Hematopoietic multipotent progenitor cell treated with erythropoietin and hydrocortisone succinate and interleukin-3 and kit ligand, for 4 days (in vitro differentiated cells): ENCODE measurements at regions not wholly inside any gene's neighbourhood (a gene's known extent, or its start where the extent isn't known, plus 50 kb on each side); places are given as distances from the start of the nearest gene placed in this dataset.
"Not testable (repeated sequence)": the region's sequence is repeated elsewhere in the genome, so short reads cannot be mapped to it uniquely, and the experiment has no call there.

Experiments used
- DNase-seq: peaks from one replicate; pipeline ENCODE4 v3.0.0-alpha.2; 2015

GRCh38 chr6:113697632-113698410 lies 159.3 kb upstream of the MARCKS start:
- DNase-seq = peak; percentile 66

DNA sequence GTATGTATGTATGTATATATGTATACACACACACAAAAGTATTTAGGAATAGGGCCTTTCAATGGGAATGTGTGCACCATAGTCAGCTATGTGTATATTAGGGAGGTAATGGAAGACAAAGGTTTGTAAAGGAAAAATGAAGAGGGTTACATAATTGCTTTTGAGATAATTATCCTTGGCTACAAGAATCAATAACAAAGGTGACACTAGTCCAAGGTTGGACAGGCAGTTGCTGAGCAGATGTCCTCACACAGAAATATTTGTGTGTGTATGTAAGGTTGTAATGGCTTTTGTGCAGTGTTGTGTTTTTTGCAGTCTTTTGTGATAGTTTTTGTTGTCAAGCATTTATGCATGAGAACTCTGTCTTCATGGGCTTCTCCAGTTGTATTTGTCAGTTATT lies 157.9 kb upstream of the MARCKS start:
- no peak for DNase-seq

GRCh38 chr6:113701552-113702254 lies 155.4 kb upstream of the MARCKS start:
- no peak for DNase-seq

DNA sequence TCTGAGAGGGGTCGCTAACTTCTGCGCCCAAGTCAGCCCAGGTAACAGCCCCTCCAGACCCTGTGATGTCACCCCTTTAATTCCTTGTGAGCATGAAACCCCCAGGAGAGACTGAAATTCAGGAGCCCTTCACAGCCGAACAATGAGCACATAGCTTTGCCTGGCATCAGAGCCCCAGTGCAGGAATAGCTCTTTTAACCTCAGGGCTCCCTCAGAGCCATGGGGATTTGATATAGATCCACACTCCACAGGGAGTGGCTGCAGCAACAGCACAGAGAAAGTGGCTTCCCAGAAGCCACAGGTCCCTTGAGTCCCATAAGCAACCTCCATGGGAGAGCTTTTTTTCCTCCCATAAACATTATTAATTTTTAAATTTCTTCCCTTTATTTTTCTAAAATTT lies 150.0 kb upstream of the MARCKS start:
- DNase-seq = no peak

DNA sequence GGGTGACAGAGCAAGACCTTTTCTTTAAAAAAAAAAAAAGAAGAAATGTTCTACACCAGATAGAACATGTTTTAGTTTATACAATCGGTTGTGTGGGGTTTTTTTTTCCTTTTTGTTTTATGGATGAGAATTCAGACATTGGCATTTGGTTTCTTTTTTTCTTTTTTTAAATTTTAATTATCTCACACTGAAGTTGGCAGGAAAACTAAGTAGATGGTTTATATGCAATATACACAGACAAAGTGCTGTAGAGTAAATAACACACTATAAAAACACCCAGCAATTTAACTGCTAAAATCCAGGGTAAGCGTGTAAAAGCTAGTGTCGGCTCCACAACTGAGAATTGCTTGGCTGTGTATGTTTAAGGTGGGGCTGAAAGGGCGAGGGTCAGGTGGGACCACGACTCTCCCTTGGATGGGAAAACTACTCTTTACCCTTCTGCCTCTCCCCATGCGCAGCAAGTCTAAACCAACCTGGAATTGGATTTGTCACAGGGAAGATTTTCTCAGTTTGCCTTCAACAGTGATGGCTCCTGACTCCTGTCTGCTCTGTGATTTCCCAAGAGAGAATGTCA lies 147.1 kb upstream of the MARCKS start:
- DNase-seq = no peak

DNA sequence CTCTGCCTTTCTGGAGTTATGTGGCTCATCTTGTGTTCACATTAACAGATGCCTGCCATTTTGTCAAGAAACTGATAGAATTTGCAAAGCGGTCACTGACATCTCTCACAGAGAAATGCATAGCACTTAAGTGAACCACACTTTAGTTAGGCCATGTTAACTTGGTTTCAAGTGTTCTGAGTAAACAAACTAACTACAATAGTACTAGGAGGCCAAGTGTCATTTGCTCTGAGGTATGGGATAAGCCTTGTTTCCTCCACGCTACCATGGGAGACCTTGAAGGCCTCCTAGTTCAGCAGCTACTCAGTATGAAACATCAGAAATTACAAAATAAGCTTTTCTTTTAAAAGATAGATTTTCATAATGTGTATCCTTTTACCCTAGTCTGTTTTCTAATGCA lies 143.5 kb upstream of the MARCKS start:
- no peak for DNase-seq

DNA sequence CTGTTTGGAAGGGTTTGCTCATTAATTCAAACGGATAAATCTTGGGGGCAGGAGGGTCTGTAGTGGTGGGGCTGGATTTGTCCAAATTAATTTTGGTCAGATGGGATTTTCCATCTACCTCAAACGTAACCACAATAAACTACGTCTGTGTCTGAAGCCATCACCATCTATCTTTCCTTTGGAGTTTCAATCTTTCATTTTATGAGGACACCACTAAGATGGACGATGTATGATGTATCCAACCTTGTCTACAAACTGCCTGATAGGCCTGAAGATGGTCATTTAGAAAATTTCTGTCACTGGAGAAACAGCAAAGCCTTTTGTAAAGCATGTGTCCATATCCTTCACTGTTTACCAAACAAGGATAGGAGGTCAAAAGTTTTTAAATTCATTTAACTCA lies 138.6 kb upstream of the MARCKS start:
- no peak for DNase-seq

DNA sequence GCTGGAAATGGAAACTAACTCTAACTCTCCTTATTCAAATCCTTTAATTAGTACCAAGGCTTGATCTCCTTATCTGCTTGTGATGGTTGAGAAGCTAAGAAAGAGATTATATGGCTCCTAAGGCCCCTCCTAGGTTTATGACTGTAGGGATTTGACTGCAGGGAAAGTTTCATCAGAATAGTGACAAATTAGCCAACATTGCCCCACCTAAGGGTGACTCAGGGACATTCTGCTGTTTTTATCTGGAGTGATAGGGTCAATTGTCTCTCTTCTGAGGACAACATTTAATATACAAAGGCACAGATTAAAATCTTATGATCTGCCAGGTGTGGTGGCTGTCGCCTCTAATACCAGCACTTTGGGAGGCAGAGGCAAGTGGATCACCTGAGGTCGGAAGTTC lies 138.1 kb upstream of the MARCKS start:
- DNase-seq = no peak

- DNase-seq = no peak
Observed at GRCh38 chr6:113719545-113719944, 137.6 kb upstream of the MARCKS start.

GRCh38 chr6:113723182-113723581 lies 134.0 kb upstream of the MARCKS start:
- peak; percentile 6 for DNase-seq

DNA sequence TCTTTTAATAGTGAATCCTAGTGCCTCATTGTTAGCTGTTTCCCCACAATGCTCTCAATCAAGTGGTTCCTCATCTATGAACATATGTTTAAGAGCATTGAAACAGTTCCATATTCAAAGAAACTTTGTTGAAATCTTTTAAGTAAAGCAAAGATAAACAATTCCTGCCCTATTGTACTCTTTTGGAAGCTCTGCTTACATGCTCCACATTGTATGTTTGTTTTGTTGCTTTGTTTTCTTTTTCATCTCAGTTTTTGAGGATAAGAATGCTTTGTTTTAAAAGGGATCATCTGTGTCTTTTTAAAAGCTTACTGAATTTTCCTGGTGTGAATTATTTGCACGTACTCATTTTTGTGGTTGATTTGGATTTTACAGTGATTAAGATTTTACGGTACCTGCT lies 132.2 kb upstream of the MARCKS start:
- DNase-seq = not testable (repeated sequence)

- DNase-seq = no peak
Observed at GRCh38 chr6:113731541-113731940, 125.6 kb upstream of the MARCKS start.

DNA sequence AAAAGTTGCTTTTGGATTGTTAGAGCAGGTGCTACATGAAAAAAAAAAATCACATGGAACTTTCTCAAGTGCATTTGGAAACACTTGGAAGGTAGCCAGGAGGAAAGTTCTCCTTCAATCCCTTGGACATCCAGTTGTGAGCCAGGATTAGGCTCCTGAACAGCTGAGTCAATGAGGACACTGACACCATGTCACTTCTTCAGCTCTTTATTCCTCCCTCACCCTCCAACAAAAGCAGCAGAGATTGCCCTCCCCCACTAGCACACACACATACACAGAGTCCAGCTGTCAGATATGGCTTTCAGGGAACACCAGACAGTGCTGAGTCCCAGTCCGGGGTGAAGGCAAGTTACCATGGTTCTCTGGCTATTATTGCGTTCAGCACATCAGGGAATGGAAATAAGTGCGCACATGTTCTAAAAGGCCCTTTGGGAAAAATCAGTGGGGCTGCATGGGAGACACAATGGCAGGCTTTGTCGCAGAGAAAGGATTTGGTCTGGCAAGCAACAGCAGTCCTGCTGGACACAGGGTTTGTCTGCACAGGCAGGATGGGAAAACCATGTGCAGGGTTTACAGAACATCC lies 124.7 kb upstream of the MARCKS start:
- no peak for DNase-seq

DNA sequence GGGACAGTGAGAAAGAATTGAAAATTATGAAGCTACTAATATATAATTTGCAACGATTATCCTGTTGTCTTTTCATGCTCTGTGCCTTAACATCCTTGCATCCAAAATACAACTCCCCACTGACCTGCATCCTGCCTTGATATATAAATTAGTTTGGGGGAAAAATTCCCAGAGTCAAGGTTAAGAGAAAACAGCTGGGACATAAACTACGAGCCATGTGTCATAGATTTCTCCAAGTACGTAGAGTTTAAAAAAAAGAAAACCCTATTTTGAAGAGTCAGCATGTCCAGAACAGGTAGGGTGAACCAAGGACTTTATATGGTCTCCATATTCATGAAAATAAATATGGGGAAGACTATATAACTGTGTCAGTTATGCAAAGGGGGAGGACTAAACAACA lies 123.8 kb upstream of the MARCKS start:
- no peak for DNase-seq

DNA sequence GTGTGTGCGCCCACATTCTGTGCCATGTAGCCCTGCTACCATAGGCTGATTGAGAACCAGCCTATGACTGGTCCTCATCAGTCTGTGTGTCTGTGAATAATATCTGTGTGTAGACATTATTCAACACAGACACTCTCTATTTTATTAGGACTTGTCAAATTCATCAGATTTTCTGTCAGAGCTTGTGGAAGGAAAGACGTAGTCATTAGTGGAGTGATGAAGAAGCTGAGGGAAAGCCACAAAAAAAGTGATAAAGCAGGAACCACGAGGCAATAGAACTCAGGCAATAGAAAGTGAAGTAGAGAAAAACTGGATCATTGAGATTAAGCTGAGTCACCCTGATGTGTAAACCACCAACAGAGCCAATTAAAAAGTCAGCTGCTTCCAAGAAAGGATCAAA lies 122.2 kb upstream of the MARCKS start:
- DNase-seq = peak; percentile 59

DNA sequence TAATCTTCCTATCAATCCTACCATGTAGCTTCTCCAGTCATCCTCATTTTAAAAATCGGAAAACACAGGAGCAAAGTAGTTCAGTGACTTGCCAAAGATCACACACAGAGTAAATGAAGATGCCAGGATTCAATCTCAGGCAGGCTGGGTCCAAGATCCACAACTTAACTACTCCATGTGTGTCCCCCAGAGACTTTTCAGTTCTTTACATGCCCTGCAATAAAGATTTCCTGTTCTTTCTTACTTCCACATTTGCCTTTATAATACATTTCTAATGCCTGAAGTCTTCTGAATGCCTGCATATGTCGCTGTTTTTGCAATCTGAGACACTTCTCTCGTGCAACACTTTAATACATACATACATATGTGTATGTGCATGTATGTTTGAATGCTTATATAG lies 121.7 kb upstream of the MARCKS start:
- peak; percentile 15 for DNase-seq

DNA sequence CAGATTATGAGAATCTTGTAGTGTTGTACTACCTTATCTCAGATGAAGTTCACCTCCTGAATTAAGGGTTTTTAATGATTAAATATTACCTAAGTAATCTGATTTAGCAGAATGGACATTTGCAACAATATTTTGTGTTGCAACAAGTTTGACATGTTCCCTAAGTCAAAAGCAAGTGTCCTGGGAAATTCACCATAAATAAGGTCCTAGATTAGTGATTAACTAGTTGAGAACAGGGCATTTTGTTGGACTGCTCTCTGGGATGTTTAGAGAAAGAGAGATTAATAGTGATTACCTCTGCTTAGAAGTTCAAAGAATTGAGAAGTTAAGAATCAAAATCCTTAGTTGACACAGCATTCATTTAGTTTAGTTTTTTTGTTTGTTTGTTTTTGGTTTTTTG lies 120.2 kb upstream of the MARCKS start:
- DNase-seq = no peak

DNA sequence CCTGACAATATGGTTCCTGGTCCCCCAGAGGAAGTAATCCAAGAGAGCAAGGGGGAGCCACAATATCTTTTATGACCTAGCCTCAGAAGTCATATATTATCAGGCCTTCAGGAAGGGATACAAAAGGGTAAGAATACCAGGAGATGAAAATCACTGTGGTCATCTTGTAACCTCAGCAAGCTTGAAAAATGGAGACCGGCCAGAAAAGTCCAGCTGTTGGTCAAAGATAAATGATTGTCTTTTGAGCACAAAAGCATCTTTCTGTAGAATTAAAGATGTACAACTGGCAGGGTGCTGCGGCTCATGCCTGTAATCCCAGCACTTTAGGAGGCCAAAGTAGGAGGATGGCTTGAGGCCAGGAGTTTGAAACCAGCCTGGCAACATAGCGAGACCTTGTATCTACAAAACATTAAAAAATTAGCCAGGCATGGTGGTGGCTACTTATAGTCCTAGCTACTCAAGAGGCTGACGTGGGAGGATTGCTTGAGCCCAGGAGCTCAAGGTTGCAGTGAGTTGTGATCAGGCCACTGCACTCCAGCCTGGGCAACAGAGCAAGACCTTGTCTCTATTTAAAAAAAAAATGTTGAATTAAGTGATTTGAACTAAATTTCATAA lies 118.0 kb upstream of the MARCKS start:
- no peak for DNase-seq

- no peak for DNase-seq
Observed at GRCh38 chr6:113741651-113742050, 115.5 kb upstream of the MARCKS start.

GRCh38 chr6:113742342-113742741 lies 114.8 kb upstream of the MARCKS start:
- DNase-seq = no peak

DNA sequence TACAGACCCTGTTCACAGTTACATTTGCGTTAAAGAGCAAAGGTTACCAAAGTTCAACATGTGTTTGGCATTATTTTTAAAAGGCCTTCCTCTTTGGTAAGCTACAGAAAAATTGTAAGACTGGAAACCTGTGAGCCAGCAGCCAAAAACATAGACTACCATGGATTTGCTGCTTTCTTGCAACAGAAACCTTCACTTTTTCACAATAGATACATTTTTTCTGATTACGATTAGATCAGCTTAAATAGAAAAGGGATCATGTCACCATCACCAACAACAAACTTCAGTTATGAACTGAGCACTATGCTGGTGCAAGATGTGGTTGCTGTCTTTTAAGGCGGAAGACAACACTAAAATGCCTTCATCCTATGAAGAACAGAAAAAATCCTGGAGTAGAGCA lies 112.3 kb upstream of the MARCKS start:
- no peak for DNase-seq

DNA sequence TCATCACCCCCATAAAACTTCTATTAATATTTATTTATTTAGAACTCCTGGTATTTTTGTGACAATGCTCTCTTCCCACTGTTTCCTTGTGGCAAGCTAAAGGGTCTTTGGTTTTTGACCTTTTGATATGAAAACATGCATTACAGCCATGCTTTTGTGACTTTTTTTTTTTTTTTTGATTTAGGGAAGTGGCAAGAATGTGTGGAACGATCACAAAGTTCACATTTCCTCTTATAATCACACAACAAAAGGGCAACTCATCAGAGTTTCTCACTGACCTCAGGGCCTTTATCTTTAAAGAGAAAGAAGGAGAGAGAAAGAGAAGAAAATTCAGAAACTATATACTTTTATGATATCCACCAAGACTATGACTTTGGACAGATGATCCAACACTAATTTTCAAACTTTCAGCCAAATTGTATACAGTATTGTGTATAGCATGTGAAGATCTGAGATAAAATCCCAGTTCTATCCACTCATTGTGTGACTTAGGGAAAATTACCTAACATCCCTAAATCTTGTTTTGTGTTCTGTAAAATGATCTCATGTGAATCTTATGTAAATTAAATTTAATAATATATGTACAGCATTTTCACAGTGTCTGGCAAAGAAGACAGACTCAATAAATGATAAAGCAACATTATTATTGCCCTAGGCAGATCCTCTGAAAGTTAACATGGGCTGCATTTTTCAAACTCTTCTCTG lies 106.8 kb upstream of the MARCKS start:
- peak; percentile 40 for DNase-seq

GRCh38 chr6:113754291-113754690 lies 102.9 kb upstream of the MARCKS start:
- DNase-seq = no peak
